Gastroesophageal sphincter (tissue), 3 donors: ENCODE measurements at regions not wholly inside any gene's neighbourhood (a gene's known extent, or its start where the extent isn't known, plus 50 kb on each side); places are given as distances from the start of the nearest gene placed in this dataset.

ENCODE experiments used
- EP300 ChIP-seq: sonication (generic); formaldehyde crosslinking; IDR thresholded peaks from one replicate; pipeline ENCODE4 v1.6.1; 2017; ENCODE audit warnings: antibody characterized with exemption, mild to moderate bottlenecking
- POLR2A ChIP-seq, 2 donors: fragments of 450-650 bp; IDR thresholded peaks; one replicate each; pipeline ENCODE4 v1.6.1; 2017; ENCODE audit warnings: antibody characterized with exemption in 2 of 2, mild to moderate bottlenecking in 2 of 2, moderate library complexity in 1 of 2
- POLR2AphosphoS5 ChIP-seq: sonication (generic); formaldehyde crosslinking; IDR thresholded peaks from one replicate; pipeline ENCODE4 v1.6.1; 2017; ENCODE audit warnings: antibody characterized with exemption
- TF ChIP-seq, protein P1 (sequence below), 4 experiments: fragments of 200-600 bp in 2 of 4; fragments of 450-650 bp in 2 of 4; sonication (generic) in 1 of 4; IDR thresholded peaks; one replicate each; pipeline ENCODE4 v1.5.1; 2017 to 2019; ENCODE audit warnings: antibody characterized with exemption in 4 of 4, mild to moderate bottlenecking in 2 of 4, moderate library complexity in 2 of 4

DNA sequence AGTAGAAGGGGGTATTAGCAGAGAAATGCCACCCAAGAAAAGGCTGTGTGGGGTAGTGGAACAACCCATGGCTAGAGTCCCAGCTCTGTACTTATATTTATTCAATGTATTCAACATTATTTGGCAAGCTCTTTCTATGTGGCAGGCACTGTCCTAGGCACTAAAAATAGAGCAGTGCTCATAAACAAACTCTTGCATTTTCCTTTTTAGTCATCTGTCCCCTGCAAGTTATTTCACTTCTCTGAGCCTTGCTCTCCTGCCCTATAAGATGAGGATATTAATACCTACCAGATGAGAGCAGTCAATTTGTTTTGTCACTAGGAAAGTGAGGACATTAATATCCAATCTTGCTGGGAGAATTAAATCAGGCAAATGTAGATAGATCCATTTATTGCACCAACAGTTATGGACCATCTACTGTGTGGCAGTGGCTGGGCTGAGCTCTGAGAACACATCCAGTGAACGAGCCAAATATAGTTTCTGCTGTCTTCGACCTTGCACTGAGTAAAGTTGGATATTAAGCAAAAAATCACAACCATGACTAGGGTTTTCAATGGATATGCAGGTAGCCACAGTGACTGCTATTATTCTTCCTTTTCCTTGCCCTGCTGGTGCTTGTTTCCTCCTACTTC, 314.3 kb upstream of the TBX3 start:
- TF ChIP-seq, protein P1, sequence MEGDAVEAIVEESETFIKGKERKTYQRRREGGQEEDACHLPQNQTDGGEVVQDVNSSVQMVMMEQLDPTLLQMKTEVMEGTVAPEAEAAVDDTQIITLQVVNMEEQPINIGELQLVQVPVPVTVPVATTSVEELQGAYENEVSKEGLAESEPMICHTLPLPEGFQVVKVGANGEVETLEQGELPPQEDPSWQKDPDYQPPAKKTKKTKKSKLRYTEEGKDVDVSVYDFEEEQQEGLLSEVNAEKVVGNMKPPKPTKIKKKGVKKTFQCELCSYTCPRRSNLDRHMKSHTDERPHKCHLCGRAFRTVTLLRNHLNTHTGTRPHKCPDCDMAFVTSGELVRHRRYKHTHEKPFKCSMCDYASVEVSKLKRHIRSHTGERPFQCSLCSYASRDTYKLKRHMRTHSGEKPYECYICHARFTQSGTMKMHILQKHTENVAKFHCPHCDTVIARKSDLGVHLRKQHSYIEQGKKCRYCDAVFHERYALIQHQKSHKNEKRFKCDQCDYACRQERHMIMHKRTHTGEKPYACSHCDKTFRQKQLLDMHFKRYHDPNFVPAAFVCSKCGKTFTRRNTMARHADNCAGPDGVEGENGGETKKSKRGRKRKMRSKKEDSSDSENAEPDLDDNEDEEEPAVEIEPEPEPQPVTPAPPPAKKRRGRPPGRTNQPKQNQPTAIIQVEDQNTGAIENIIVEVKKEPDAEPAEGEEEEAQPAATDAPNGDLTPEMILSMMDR (IDR thresholded peaks at IDR 0.05), result no peak
- TF ChIP-seq POLR2A (IDR thresholded peaks at IDR 0.05) (no peak), EP300 (no peak), POLR2AphosphoS5 (no peak)
